Spleen (tissue), 7 donors: ENCODE measurements at regions not wholly inside any gene's neighbourhood (a gene's known extent, or its start where the extent isn't known, plus 50 kb on each side); places are given as distances from the start of the nearest gene placed in this dataset.

ENCODE experiments used
- POLR2A ChIP-seq, 3 donors: fragments of 450-650 bp; IDR thresholded peaks; one replicate each; pipeline ENCODE4 v1.5.1; 2017; ENCODE audit warnings: antibody characterized with exemption in 3 of 3, mild to moderate bottlenecking in 1 of 3
- POLR2AphosphoS5 ChIP-seq, 3 donors: sonication (generic); formaldehyde crosslinking; IDR thresholded peaks; one replicate each; pipeline ENCODE4 v1.5.1; 2017; ENCODE audit warnings: antibody characterized with exemption in 3 of 3
- TF ChIP-seq, protein P1 (sequence below), 11 experiments: fragments of 200-600 bp in 7 of 11; fragments of 450-650 bp in 4 of 11; sonication (generic) in 4 of 11; IDR thresholded peaks in 8 of 11; conservative IDR thresholded peaks in 3 of 11; 1 replicate in 7 of 11; 2 replicates in 4 of 11; pipeline versions ENCODE4 v1.4.0 to v1.8.0; 2016 to 2021; ENCODE audit warnings: antibody characterized with exemption in 11 of 11, inconsistent platforms in 4 of 11, mild to moderate bottlenecking in 1 of 11
- donor health status: DM: no; HTN: no; CAD: no; lungs with moderate emphysema.
- donor health status: DM: no; HTN: no; CAD: no.
- donor health status: DM: no; HTN: no; CAD: no.

DNA sequence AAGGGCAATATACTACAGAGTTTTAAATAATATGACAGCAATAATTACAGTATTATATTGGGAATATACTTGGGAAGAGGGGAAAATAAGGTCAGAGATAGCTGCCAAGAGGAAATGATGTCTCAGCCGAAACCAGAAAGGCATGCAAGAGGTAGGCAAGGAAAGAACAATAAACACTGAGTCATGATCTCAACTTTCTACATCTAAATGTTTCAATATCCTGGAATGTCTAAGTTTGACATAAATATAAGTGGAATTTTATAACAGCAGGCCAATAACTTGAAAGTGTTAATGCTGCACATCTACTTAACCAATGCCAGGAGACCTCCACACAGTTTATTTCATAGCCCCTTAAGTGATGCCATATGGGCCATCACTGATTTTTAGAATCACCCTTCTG lies 99.8 kb upstream of the CPNE4 start:
- TF ChIP-seq, protein P1, sequence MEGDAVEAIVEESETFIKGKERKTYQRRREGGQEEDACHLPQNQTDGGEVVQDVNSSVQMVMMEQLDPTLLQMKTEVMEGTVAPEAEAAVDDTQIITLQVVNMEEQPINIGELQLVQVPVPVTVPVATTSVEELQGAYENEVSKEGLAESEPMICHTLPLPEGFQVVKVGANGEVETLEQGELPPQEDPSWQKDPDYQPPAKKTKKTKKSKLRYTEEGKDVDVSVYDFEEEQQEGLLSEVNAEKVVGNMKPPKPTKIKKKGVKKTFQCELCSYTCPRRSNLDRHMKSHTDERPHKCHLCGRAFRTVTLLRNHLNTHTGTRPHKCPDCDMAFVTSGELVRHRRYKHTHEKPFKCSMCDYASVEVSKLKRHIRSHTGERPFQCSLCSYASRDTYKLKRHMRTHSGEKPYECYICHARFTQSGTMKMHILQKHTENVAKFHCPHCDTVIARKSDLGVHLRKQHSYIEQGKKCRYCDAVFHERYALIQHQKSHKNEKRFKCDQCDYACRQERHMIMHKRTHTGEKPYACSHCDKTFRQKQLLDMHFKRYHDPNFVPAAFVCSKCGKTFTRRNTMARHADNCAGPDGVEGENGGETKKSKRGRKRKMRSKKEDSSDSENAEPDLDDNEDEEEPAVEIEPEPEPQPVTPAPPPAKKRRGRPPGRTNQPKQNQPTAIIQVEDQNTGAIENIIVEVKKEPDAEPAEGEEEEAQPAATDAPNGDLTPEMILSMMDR (IDR thresholded peaks at IDR 0.05 in 8 of 11, conservative IDR thresholded peaks at IDR 0.05 in 3 of 11), result no peak
- TF ChIP-seq POLR2A (IDR thresholded peaks at IDR 0.05) (no peak), POLR2AphosphoS5 (IDR thresholded peaks at IDR 0.05) (no peak)
